ENCODE measurements at regions not wholly inside any gene's neighbourhood (a gene's known extent, or its start where the extent isn't known, plus 50 kb on each side); places are given as distances from the start of the nearest gene placed in this dataset.

DNA sequence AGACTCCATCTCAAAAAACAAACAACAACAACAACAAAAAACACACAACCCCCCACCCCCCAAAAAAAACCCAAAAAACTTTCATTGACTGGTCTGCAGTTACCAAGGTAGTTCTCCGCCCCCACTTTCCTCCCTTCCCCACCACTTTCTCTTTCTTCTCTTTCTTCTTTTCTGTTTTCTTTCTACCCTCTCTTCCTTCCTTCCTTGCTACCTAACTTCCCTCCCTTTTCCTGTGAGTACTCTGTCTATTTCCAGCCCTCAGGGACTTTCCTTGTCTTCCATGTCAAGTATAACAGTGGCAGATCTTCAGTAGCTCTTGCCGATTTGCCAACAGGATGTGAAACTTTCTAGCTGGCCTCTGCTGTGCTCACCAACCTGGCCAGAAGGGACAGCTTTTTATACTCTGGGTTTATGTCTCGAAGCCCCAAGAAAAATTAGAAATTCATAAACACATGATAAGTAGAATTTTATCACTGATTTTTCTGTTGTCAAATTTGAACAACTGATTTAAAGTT lies 399.5 kb downstream of the QKI start:
- H3K27ac ChIP-seq (ENCODE audit: extremely low read length, insufficient read depth, low read length) = no peak overlapping the region
- no peak overlapping the region for H3K4me2 ChIP-seq (ENCODE audit: low read depth, low read length)
- 0 out of 5 replicates have a peak, but pooled peaks cover 0 to under 1% of the 10 kb centered on the region in 2 experiments for H3K27me3 ChIP-seq (ENCODE audit: control insufficient read depth in 1 of 2, insufficient read depth in 2 of 2, low read length in 2 of 2)
- POLR2A ChIA-PET = no interaction called here
- TF ChIP-seq ZSCAN25 (CRISPR knock-in tag; IDR thresholded peaks at IDR 0.05) (no peak), SOX5 (CRISPR knock-in tag; IDR thresholded peaks at IDR 0.05; ENCODE audit: borderline replicate concordance) (no peak)
- TF ChIP-seq, protein P1, sequence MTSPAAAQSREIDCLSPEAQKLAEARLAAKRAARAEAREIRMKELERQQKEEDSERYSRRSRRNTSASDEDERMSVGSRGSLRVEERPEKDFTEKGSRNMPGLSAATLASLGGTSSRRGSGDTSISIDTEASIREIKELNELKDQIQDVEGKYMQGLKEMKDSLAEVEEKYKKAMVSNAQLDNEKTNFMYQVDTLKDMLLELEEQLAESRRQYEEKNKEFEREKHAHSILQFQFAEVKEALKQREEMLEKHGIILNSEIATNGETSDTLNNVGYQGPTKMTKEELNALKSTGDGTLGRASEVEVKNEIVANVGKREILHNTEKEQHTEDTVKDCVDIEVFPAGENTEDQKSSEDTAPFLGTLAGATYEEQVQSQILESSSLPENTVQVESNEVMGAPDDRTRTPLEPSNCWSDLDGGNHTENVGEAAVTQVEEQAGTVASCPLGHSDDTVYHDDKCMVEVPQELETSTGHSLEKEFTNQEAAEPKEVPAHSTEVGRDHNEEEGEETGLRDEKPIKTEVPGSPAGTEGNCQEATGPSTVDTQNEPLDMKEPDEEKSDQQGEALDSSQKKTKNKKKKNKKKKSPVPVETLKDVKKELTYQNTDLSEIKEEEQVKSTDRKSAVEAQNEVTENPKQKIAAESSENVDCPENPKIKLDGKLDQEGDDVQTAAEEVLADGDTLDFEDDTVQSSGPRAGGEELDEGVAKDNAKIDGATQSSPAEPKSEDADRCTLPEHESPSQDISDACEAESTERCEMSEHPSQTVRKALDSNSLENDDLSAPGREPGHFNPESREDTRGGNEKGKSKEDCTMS (CRISPR knock-in tag; conservative IDR thresholded peaks at IDR 0.05) = no peak
- H2AFZ ChIP-seq (ENCODE audit: low read length) = no peak overlapping the region
- intact Hi-C loops (cut with micrococcal nuclease; ENCODE audit: unreplicated experiment) (no loop called here), in situ Hi-C loops (cut with HindIII; ENCODE audit: extremely low pct_ligation_motif_present, low pct_unique_long_range_greater_than_20kb) (no loop called here)
- no peak overlapping the region for H3K9ac ChIP-seq (ENCODE audit: insufficient read depth, low read depth, low read length)
- DNase-seq (ENCODE audit: low spot score) (no peak), FAIRE-seq (no peak), ATAC-seq (no peak)
- no peaks in the 10 kb centered on the region for H3K36me3 ChIP-seq (replicated peaks in 1 of 2; ENCODE audit: control insufficient read depth in 1 of 2, insufficient read depth in 2 of 2, low read length in 2 of 2)
- no peaks in the 10 kb centered on the region for H3K9me3 ChIP-seq (ENCODE audit: low read length)
- no peaks in the 10 kb centered on the region for H3K4me1 ChIP-seq (ENCODE audit: insufficient read depth, low read length)
- H3K79me2 ChIP-seq (ENCODE audit: insufficient read depth, low read length) = no peaks in the 10 kb centered on the region
- BruUV-seq (replicated peaks) = no TSS peak
- WGBS (ENCODE audit: low lambda C conversion rate) = 29% methylated on average over 3 of the region's 3 CpGs
- no peaks in the 10 kb centered on the region for H4K20me1 ChIP-seq (ENCODE audit: insufficient read depth, low read length)
- CTCF ChIA-PET (ENCODE audit: low intra/inter-chr PET ratio, low total read pairs) = no interaction called here
- no peak overlapping the region for H3K4me3 ChIP-seq (replicated peaks in 1 of 3; ENCODE audit: insufficient read depth in 1 of 3, low read depth in 2 of 3, low read length in 3 of 3)

DNA sequence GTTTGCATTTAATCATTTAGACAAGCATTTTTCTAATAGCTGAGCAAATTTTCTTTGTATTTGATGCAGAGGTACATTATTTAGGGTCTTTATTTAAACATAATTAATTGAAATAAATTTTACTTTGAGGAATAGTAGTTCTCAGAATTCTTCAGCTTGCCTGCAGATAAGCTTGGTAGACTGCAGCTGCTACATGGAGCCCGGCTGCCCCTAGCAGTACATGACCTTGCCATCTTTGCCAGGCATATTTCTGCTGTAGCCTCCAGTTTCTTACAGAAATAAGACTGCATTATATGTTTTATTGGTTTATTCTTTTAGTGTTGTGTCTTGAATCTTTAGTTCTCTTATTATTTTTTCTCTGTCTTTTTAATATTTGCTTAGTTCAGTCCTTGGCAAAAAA lies 396.8 kb downstream of the QKI start:
- in situ Hi-C loops (cut with HindIII; ENCODE audit: extremely low pct_ligation_motif_present, low pct_unique_long_range_greater_than_20kb) (no loop called here), intact Hi-C loops (cut with micrococcal nuclease; ENCODE audit: unreplicated experiment) (no loop called here)
- H3K4me2 ChIP-seq (ENCODE audit: low read depth, low read length) = no peak overlapping the region
- H3K4me1 ChIP-seq (ENCODE audit: insufficient read depth, low read length) = no peaks in the 10 kb centered on the region
- H2AFZ ChIP-seq (ENCODE audit: low read length) = no peak overlapping the region
- H3K36me3 ChIP-seq (replicated peaks in 1 of 2; ENCODE audit: control insufficient read depth in 1 of 2, insufficient read depth in 2 of 2, low read length in 2 of 2) = no peaks in the 10 kb centered on the region
- H3K79me2 ChIP-seq (ENCODE audit: insufficient read depth, low read length) = no peaks in the 10 kb centered on the region
- 0 out of 5 replicates have a peak, but pooled peaks cover 0 to 3% of the 10 kb centered on the region in 2 experiments for H3K27me3 ChIP-seq (ENCODE audit: control insufficient read depth in 1 of 2, insufficient read depth in 2 of 2, low read length in 2 of 2)
- ATAC-seq (no peak), FAIRE-seq (no peak), DNase-seq (ENCODE audit: low spot score) (no peak)
- ChIA-PET POLR2A (no interaction called here), CTCF (ENCODE audit: low intra/inter-chr PET ratio, low total read pairs) (no interaction called here)
- no TSS peak for BruUV-seq (replicated peaks)
- H3K9ac ChIP-seq (ENCODE audit: insufficient read depth, low read depth, low read length) = no peak overlapping the region
- H4K20me1 ChIP-seq (ENCODE audit: insufficient read depth, low read length) = no peaks in the 10 kb centered on the region
- H3K4me3 ChIP-seq (replicated peaks in 1 of 3; ENCODE audit: insufficient read depth in 1 of 3, low read depth in 2 of 3, low read length in 3 of 3) = no peak overlapping the region
- 21% methylated on average over 1 of the region's 1 CpG for WGBS (ENCODE audit: low lambda C conversion rate)
- no peaks in the 10 kb centered on the region for H3K9me3 ChIP-seq (ENCODE audit: low read length)
- H3K27ac ChIP-seq (ENCODE audit: extremely low read length, insufficient read depth, low read length) = no peak overlapping the region
- TF ChIP-seq ZNF850 (CRISPR knock-in tag; conservative IDR thresholded peaks at IDR 0.05) (no peak), FOXP1 (IDR thresholded peaks at IDR 0.05) (no peak), FOXP1 (CRISPR knock-in tag; IDR thresholded peaks at IDR 0.05) (no peak), FOSL1 (CRISPR knock-in tag; IDR thresholded peaks at IDR 0.05; ENCODE audit: borderline replicate concordance) (no peak), ZNF256 (CRISPR knock-in tag; conservative IDR thresholded peaks at IDR 0.05) (no peak), AHR (CRISPR knock-in tag; IDR thresholded peaks at IDR 0.05) (no peak), ZNF160 (CRISPR knock-in tag; IDR thresholded peaks at IDR 0.05) (no peak), NFRKB (IDR thresholded peaks at IDR 0.05) (no peak), CCAR2 (optimal IDR thresholded peaks at IDR 0.05; ENCODE audit: low read depth, low read length) (no peak), NFE2 (CRISPR knock-in tag; IDR thresholded peaks at IDR 0.05) (no peak)
- TF ChIP-seq, protein P2, sequence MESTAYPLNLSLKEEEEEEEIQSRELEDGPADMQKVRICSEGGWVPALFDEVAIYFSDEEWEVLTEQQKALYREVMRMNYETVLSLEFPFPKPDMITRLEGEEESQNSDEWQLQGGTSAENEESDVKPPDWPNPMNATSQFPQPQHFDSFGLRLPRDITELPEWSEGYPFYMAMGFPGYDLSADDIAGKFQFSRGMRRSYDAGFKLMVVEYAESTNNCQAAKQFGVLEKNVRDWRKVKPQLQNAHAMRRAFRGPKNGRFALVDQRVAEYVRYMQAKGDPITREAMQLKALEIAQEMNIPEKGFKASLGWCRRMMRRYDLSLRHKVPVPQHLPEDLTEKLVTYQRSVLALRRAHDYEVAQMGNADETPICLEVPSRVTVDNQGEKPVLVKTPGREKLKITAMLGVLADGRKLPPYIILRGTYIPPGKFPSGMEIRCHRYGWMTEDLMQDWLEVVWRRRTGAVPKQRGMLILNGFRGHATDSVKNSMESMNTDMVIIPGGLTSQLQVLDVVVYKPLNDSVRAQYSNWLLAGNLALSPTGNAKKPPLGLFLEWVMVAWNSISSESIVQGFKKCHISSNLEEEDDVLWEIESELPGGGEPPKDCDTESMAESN (CRISPR knock-in tag; conservative IDR thresholded peaks at IDR 0.05) = no peak
- TF ChIP-seq, protein P3, sequence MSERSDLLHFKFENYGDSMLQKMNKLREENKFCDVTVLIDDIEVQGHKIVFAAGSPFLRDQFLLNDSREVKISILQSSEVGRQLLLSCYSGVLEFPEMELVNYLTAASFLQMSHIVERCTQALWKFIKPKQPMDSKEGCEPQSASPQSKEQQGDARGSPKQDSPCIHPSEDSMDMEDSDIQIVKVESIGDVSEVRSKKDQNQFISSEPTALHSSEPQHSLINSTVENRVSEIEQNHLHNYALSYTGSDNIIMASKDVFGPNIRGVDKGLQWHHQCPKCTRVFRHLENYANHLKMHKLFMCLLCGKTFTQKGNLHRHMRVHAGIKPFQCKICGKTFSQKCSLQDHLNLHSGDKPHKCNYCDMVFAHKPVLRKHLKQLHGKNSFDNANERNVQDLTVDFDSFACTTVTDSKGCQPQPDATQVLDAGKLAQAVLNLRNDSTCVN (CRISPR knock-in tag; IDR thresholded peaks at IDR 0.05; ENCODE audit: borderline replicate concordance) = no peak
- TF ChIP-seq, protein P4, sequence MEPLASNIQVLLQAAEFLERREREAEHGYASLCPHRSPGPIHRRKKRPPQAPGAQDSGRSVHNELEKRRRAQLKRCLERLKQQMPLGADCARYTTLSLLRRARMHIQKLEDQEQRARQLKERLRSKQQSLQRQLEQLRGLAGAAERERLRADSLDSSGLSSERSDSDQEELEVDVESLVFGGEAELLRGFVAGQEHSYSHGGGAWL (CRISPR knock-in tag; IDR thresholded peaks at IDR 0.05) = no peak

Data from HepG2 (cell line).